ENCODE measurements at regions not wholly inside any gene's neighbourhood (a gene's known extent, or its start where the extent isn't known, plus 50 kb on each side); places are given as distances from the start of the nearest gene placed in this dataset.

GRCh38 chrX:82141942-82142341 is 940.0 kb downstream of the SH3BGRL start:
- no peak overlapping the region for H3K4me3 ChIP-seq
- DNase-seq (ENCODE audit: low read depth in 1 of 2, low spot score in 1 of 2) = no peak
- H3K27ac ChIP-seq = no peak overlapping the region
- H3K36me3 ChIP-seq = no peaks in the 10 kb centered on the region
- H3K27me3 ChIP-seq = no peaks in the 10 kb centered on the region
- no peak for TF ChIP-seq CTCF (IDR thresholded peaks at IDR 0.05; ENCODE audit: low read depth, low read length)
- no peaks in the 10 kb centered on the region for H3K4me1 ChIP-seq (ENCODE audit: low read depth)
- H3K9me3 ChIP-seq (ENCODE audit: low read depth) = no peaks in the 10 kb centered on the region

GRCh38 chrX:82161195-82161594 is 959.3 kb downstream of the SH3BGRL start:
- no peak for TF ChIP-seq CTCF (IDR thresholded peaks at IDR 0.05; ENCODE audit: low read depth, low read length)
- H3K27me3 ChIP-seq = no peaks in the 10 kb centered on the region
- H3K27ac ChIP-seq = no peak overlapping the region
- no peak overlapping the region for H3K4me3 ChIP-seq
- H3K4me1 ChIP-seq (ENCODE audit: low read depth) = no peaks in the 10 kb centered on the region
- no peaks in the 10 kb centered on the region for H3K36me3 ChIP-seq
- no peak for DNase-seq (ENCODE audit: low read depth in 1 of 2, low spot score in 1 of 2)
- no peaks in the 10 kb centered on the region for H3K9me3 ChIP-seq (ENCODE audit: low read depth)

GRCh38 chrX:82163701-82164100 is 961.8 kb downstream of the SH3BGRL start:
- no peak overlapping the region for H3K4me3 ChIP-seq

GRCh38 chrX:82196866-82197265 is 995.0 kb downstream of the SH3BGRL start:
- no peak for TF ChIP-seq CTCF (IDR thresholded peaks at IDR 0.05; ENCODE audit: low read depth, low read length)
- Histone ChIP-seq H3K4me3 (no peak overlapping the region), H3K9me3 (ENCODE audit: low read depth) (no peaks in the 10 kb centered on the region), H3K27me3 (no peaks in the 10 kb centered on the region), H3K36me3 (no peaks in the 10 kb centered on the region), H3K27ac (no peak overlapping the region), H3K4me1 (ENCODE audit: low read depth) (no peaks in the 10 kb centered on the region)
- DNase-seq (ENCODE audit: low read depth in 1 of 2, low spot score in 1 of 2) = no peak

More at GRCh38 chrX:82163701-82164100, 961.8 kb downstream of the SH3BGRL start:
- no peaks in the 10 kb centered on the region for H3K27me3 ChIP-seq
- no peak for DNase-seq (ENCODE audit: low read depth in 1 of 2, low spot score in 1 of 2)
- no peak overlapping the region for H3K27ac ChIP-seq
- no peaks in the 10 kb centered on the region for H3K36me3 ChIP-seq
- no peaks in the 10 kb centered on the region for H3K9me3 ChIP-seq (ENCODE audit: low read depth)
- H3K4me1 ChIP-seq (ENCODE audit: low read depth) = no peaks in the 10 kb centered on the region
- TF ChIP-seq CTCF (IDR thresholded peaks at IDR 0.05; ENCODE audit: low read depth, low read length) = no peak

GRCh38 chrX:82208975-82209374 is 1007.1 kb downstream of the SH3BGRL start:
- H3K27ac ChIP-seq = no peak overlapping the region
- no peak overlapping the region for H3K4me3 ChIP-seq
- no peak for DNase-seq (ENCODE audit: low read depth in 1 of 2, low spot score in 1 of 2)
- no peaks in the 10 kb centered on the region for H3K9me3 ChIP-seq (ENCODE audit: low read depth)
- no peak for TF ChIP-seq CTCF (IDR thresholded peaks at IDR 0.05; ENCODE audit: low read depth, low read length)
- H3K36me3 ChIP-seq = no peaks in the 10 kb centered on the region
- no peaks in the 10 kb centered on the region for H3K4me1 ChIP-seq (ENCODE audit: low read depth)
- H3K27me3 ChIP-seq = no peaks in the 10 kb centered on the region

GRCh38 chrX:82218361-82218760 is 1016.5 kb downstream of the SH3BGRL start:
- DNase-seq (ENCODE audit: low read depth in 1 of 2, low spot score in 1 of 2) = peak in 1 of 2 donors; percentile 52

More at GRCh38 chrX:82218361-82218760, 1016.5 kb downstream of the SH3BGRL start:
- Histone ChIP-seq H3K4me3 (no peak overlapping the region), H3K27me3 (no peaks in the 10 kb centered on the region), H3K9me3 (ENCODE audit: low read depth) (no peaks in the 10 kb centered on the region), H3K27ac (no peak overlapping the region), H3K36me3 (no peaks in the 10 kb centered on the region), H3K4me1 (ENCODE audit: low read depth) (no peaks in the 10 kb centered on the region)
- no peak for TF ChIP-seq CTCF (IDR thresholded peaks at IDR 0.05; ENCODE audit: low read depth, low read length)

Measured in cardiac muscle cell (in vitro differentiated cells and primary cell).